ENCODE measurements at regions not wholly inside any gene's neighbourhood (a gene's known extent, or its start where the extent isn't known, plus 50 kb on each side); places are given as distances from the start of the nearest gene placed in this dataset.

DNA sequence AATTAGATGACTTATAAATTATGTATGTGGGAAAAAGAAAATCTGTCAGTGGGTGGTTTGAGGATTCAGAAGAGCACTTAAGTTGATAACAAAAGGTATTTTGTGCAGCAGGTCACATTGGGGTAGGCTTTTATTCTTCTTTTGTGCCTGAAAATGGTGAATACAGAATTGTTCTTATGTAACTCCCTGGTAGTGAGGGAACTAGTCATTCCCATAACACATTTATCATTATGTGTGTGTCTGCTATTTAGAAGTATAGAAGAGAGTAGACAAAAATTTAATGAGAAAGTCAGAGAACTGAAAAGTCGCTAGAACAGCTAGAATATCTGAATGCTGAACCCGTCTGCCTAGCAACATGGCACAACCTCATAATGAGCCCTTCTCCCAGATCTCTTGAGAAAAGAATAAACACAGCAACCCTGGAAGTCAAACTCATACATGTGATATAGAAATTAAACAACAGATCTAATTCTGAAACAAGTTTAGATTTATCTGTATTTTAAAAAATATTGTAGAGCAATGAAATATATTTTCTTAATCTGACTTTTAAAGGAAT is 111.8 kb upstream of the EDNRB start:
- no peak for DNase-seq
- Histone ChIP-seq H3K4me1 (no peaks in the 10 kb centered on the region), H3K4me3 (ENCODE audit: low read depth, low read length) (no peak overlapping the region), H3K27me3 (no peaks in the 10 kb centered on the region), H3K9me3 (no peaks in the 10 kb centered on the region), H3K36me3 (no peaks in the 10 kb centered on the region)
- TF ChIP-seq, protein P1, sequence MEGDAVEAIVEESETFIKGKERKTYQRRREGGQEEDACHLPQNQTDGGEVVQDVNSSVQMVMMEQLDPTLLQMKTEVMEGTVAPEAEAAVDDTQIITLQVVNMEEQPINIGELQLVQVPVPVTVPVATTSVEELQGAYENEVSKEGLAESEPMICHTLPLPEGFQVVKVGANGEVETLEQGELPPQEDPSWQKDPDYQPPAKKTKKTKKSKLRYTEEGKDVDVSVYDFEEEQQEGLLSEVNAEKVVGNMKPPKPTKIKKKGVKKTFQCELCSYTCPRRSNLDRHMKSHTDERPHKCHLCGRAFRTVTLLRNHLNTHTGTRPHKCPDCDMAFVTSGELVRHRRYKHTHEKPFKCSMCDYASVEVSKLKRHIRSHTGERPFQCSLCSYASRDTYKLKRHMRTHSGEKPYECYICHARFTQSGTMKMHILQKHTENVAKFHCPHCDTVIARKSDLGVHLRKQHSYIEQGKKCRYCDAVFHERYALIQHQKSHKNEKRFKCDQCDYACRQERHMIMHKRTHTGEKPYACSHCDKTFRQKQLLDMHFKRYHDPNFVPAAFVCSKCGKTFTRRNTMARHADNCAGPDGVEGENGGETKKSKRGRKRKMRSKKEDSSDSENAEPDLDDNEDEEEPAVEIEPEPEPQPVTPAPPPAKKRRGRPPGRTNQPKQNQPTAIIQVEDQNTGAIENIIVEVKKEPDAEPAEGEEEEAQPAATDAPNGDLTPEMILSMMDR (IDR thresholded peaks at IDR 0.05; ENCODE audit: low read depth, low read length), result no peak

DNA sequence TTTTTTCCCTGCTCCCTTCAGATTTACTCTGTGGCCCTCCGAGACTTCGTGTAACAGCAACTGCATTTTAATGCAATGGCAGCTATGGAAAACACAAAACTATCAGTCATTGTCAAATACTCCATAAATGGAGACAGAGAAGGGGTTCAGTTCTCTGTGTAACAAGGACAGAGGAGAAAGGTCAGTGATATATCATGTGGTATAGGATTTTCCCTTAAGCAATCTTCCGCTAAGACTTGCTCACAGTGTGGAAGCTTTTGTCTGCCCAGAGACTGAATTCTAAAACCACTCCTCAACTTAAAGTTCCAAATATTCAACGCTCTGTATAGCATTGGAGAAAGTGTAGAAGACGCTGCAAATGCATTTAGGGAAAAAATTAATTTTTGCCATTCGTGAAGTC is 111.3 kb upstream of the EDNRB start:
- no peak for DNase-seq
- H3K36me3 ChIP-seq, result no peaks in the 10 kb centered on the region
- TF ChIP-seq, protein P1 (IDR thresholded peaks at IDR 0.05; ENCODE audit: low read depth, low read length), result no peak
- H3K9me3 ChIP-seq, result no peaks in the 10 kb centered on the region
- H3K27me3 ChIP-seq, result no peaks in the 10 kb centered on the region
- no peaks in the 10 kb centered on the region for H3K4me1 ChIP-seq
- no peak overlapping the region for H3K4me3 ChIP-seq (ENCODE audit: low read depth, low read length)

DNA sequence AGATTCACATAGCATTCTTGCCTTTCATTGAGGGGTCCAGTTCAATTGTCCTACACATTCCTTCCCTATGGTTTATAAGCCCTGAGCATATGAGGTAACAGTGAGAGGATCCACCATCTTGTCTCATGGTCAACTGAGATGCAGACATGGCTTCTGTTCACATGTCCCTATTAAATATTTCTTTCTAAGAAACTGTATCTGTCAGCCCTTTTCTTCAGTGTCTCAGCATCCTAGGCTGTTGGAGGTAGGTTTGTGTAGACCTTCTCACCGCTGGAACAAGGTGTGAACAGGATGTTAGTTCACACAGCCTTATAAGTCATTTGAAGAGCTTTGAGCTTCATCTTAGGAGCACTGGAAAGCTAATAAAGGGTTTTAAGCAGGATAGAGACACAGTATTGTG is 110.3 kb upstream of the EDNRB start:
- DNase-seq, result no peak
- TF ChIP-seq, protein P1 (IDR thresholded peaks at IDR 0.05; ENCODE audit: low read depth, low read length), result no peak
- Histone ChIP-seq H3K4me3 (ENCODE audit: low read depth, low read length) (no peak overlapping the region), H3K36me3 (no peaks in the 10 kb centered on the region), H3K9me3 (no peaks in the 10 kb centered on the region), H3K4me1 (no peaks in the 10 kb centered on the region), H3K27me3 (no peaks in the 10 kb centered on the region)

DNA sequence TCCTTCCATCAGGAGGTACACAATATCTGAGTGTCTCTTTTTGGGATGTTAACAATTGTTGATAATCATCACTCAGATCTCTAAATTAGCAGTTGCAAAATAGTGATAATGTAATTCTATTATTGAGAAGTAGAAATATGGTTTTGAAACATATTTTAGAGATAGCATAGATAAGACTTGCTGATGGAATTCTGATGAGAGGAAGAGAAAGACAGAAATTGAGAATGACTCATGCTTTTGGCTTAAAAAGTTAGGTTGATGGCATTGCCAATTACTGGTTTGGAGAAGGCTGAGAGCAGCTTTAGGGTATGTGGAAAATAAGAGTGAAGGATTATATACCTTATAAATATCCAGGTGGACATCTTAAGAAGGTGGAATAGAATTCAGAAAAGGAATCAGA is 106.4 kb upstream of the EDNRB start:
- Histone ChIP-seq H3K9me3 (no peaks in the 10 kb centered on the region), H3K36me3 (no peaks in the 10 kb centered on the region), H3K27me3 (no peaks in the 10 kb centered on the region), H3K4me1 (no peaks in the 10 kb centered on the region), H3K4me3 (ENCODE audit: low read depth, low read length) (no peak overlapping the region)
- no peak for DNase-seq
- TF ChIP-seq, protein P1 (IDR thresholded peaks at IDR 0.05; ENCODE audit: low read depth, low read length), result no peak

DNA sequence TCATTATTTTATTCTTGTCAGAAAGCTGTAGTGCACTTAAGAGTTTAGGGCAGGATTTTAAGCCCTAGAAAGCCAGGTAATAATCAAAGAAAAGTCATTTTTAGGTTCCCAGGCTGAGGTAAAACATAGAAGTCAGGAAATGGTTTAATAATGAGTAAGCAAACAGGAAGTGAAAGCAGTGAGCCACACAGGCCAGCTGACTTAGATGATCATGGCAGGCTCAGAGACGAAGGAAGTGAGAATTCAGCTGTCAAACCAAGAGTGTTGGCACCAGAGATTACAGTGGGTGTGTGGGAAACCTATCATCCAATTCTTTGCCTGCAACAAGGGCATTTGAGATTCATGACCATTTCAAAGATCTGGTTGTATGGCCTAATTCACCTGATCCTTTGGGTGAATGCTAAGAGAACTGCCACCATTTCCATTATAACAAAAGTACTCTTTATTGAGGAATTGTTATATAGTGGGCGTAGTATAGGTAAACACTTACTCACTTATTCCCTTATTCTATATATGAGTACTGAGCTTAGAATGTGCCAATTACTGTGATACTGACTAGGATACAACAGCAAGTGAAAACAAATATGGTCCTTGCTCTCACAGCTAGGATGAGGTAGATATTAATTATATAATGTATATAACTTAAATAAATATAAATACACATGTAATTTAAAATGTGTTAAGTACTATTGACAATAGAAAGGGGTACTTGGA is 103.7 kb upstream of the EDNRB start:
- no peaks in the 10 kb centered on the region for H3K9me3 ChIP-seq
- TF ChIP-seq, protein P1 (IDR thresholded peaks at IDR 0.05; ENCODE audit: low read depth, low read length), result no peak
- no peak for DNase-seq
- H3K4me3 ChIP-seq (ENCODE audit: low read depth, low read length), result no peak overlapping the region
- no peaks in the 10 kb centered on the region for H3K4me1 ChIP-seq
- no peaks in the 10 kb centered on the region for H3K36me3 ChIP-seq
- no peaks in the 10 kb centered on the region for H3K27me3 ChIP-seq

DNA sequence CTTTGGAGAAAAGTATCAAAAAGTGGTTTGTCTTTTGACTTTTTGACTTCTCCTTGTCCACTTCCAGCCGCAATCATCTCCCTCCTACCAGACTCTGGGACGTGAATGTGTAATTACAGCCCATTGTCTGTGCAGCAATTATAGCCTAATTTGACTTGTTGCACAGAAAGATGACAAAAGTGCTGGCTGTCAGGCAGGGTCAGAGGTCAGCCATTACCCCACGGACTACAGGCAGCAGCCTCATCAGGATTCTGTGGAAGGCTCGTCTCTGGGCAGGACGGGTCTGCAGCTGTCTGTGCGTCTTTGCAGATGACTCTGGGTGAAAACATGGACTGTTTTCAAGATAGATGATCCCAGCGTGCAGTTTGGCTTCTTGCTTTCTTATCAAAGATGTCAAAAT is 102.2 kb upstream of the EDNRB start:
- peak; percentile 5 for DNase-seq

More for the DNA sequence above, 102.2 kb upstream of the EDNRB start:
- no peaks in the 10 kb centered on the region for H3K9me3 ChIP-seq
- H3K27me3 ChIP-seq, result no peaks in the 10 kb centered on the region
- TF ChIP-seq, protein P1 (IDR thresholded peaks at IDR 0.05; ENCODE audit: low read depth, low read length), result no peak
- H3K4me1 ChIP-seq, result no peaks in the 10 kb centered on the region
- H3K4me3 ChIP-seq (ENCODE audit: low read depth, low read length), result no peak overlapping the region
- no peaks in the 10 kb centered on the region for H3K36me3 ChIP-seq
